Gastroesophageal sphincter (tissue), 4 donors: ENCODE measurements at regions not wholly inside any gene's neighbourhood (a gene's known extent, or its start where the extent isn't known, plus 50 kb on each side); places are given as distances from the start of the nearest gene placed in this dataset.

ENCODE experiments used
- ATAC-seq: fragments of 150-250 bp; one replicate; pipeline ENCODE4 v1.9.1; 2016; ENCODE audit warnings: mild to moderate bottlenecking, moderate library complexity
- H3K27ac ChIP-seq, 4 donors: fragments of 200-600 bp; sonication (generic) in 3 of 4; 1 replicate in 3 of 4; 2 replicates in 1 of 4; pipeline ENCODE4 v1.5.1; 2016 to 2019
- H3K27me3 ChIP-seq: fragments of 200-600 bp; sonication (generic); one replicate; pipeline ENCODE4 v1.5.1; 2019
- H3K36me3 ChIP-seq, 2 donors: fragments of 200-600 bp; sonication (generic); one replicate each; pipeline ENCODE4 v1.5.1; 2019; ENCODE audit warnings: control low read depth in 1 of 2
- H3K4me1 ChIP-seq, 3 donors: fragments of 200-600 bp; sonication (generic); 1 replicate in 2 of 3; 2 replicates in 1 of 3; pipeline ENCODE4 v1.5.1; 2016 to 2019; ENCODE audit warnings: control low read depth in 2 of 3
- H3K4me3 ChIP-seq, 2 donors: fragments of 200-600 bp; sonication (generic); one replicate each; pipeline ENCODE4 v1.5.1; 2019; ENCODE audit warnings: mild to moderate bottlenecking in 1 of 2, moderate library complexity in 1 of 2
- H3K9me3 ChIP-seq, 3 donors: fragments of 200-600 bp; sonication (generic); one replicate each; pipeline ENCODE4 v1.5.1; 2017 to 2019; ENCODE audit warnings: control low read depth in 2 of 3
- EP300 ChIP-seq: sonication (generic); formaldehyde crosslinking; IDR thresholded peaks from one replicate; pipeline ENCODE4 v1.6.1; 2017; ENCODE audit warnings: antibody characterized with exemption, mild to moderate bottlenecking
- POLR2A ChIP-seq, 2 donors: fragments of 450-650 bp; IDR thresholded peaks; one replicate each; pipeline ENCODE4 v1.6.1; 2017; ENCODE audit warnings: antibody characterized with exemption in 2 of 2, mild to moderate bottlenecking in 2 of 2, moderate library complexity in 1 of 2
- POLR2AphosphoS5 ChIP-seq: sonication (generic); formaldehyde crosslinking; IDR thresholded peaks from one replicate; pipeline ENCODE4 v1.6.1; 2017; ENCODE audit warnings: antibody characterized with exemption
- WGBS, 2 donors: methylation state at CpG; one replicate each; pipeline ENCODE4 v1.1.5; 2018; ENCODE audit warnings: low coverage in 1 of 2; 5-methylcytosine and 5-hydroxymethylcytosine counted together
- TF ChIP-seq, protein P1 (sequence below), 4 experiments: fragments of 200-600 bp in 2 of 4; fragments of 450-650 bp in 2 of 4; sonication (generic) in 1 of 4; IDR thresholded peaks; one replicate each; pipeline ENCODE4 v1.5.1; 2017 to 2019; ENCODE audit warnings: antibody characterized with exemption in 4 of 4, mild to moderate bottlenecking in 2 of 4, moderate library complexity in 2 of 4

DNA sequence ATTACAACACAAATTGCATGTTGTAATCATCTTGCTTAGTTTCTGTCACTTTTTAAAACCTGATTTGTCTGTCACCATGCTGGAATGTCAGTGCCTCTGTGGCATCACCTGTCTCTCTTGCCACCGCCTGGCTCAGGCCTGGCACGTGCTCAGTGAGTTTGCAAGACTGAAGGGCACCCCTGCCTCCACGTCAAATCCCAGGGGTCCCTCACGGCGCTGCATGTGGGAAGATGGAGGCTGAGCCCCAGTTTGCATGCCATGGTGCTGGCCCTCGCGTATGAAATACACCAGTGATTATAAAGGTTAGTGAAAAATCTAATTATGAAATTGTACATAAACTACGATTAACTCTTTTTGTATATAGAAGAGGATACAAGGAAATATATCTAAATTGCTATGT is 51.9 kb upstream of the VIPR2 start:
- H3K36me3 ChIP-seq, result no peaks in the 10 kb centered on the region
- H3K4me1 ChIP-seq, result no peaks in the 10 kb centered on the region
- no peak overlapping the region for H3K4me3 ChIP-seq
- no peaks in the 10 kb centered on the region for H3K9me3 ChIP-seq
- H3K27me3 ChIP-seq, result peaks cover under 1% of the 10 kb centered on the region
- H3K27ac ChIP-seq, result no peak overlapping the region
- no peak for ATAC-seq
- TF ChIP-seq EP300, result no peak
- TF ChIP-seq, protein P1, sequence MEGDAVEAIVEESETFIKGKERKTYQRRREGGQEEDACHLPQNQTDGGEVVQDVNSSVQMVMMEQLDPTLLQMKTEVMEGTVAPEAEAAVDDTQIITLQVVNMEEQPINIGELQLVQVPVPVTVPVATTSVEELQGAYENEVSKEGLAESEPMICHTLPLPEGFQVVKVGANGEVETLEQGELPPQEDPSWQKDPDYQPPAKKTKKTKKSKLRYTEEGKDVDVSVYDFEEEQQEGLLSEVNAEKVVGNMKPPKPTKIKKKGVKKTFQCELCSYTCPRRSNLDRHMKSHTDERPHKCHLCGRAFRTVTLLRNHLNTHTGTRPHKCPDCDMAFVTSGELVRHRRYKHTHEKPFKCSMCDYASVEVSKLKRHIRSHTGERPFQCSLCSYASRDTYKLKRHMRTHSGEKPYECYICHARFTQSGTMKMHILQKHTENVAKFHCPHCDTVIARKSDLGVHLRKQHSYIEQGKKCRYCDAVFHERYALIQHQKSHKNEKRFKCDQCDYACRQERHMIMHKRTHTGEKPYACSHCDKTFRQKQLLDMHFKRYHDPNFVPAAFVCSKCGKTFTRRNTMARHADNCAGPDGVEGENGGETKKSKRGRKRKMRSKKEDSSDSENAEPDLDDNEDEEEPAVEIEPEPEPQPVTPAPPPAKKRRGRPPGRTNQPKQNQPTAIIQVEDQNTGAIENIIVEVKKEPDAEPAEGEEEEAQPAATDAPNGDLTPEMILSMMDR (IDR thresholded peaks at IDR 0.05), result no peak
- no peak for TF ChIP-seq POLR2AphosphoS5
- no peak for TF ChIP-seq POLR2A (IDR thresholded peaks at IDR 0.05)
- WGBS, 2 donors, result 73 to 90% methylated on average over 3 to 8 of the region's 8 CpGs

DNA sequence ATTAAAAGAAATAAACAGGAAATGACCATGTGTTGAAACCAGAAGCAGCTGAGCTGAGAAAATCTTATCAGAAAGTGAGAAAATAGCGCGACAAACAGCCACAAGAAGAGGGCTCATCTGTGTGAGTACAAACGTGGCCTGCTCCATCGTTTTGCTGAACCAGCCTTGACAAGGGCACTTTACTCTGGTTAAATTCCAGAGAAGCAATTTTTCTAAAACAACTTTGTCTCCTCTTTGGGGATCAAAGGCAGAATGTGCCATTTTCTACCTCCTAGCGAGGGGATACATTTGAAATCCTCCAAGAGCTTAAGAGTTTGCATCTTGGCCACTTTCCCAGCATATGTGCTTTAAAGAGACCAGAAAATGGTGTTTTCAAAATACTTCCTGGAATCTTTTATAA is 51.3 kb upstream of the VIPR2 start:
- ATAC-seq, result no peak
- peaks cover 7% of the 10 kb centered on the region for H3K27me3 ChIP-seq
- no peak overlapping the region for H3K27ac ChIP-seq
- no peak overlapping the region for H3K4me3 ChIP-seq
- H3K36me3 ChIP-seq, result no peaks in the 10 kb centered on the region
- no peaks in the 10 kb centered on the region for H3K9me3 ChIP-seq
- WGBS, 2 donors, result 58 to 62% methylated on average over 5 of the region's 5 CpGs
- H3K4me1 ChIP-seq, result no peaks in the 10 kb centered on the region
- TF ChIP-seq POLR2AphosphoS5 (no peak), EP300 (no peak), POLR2A (IDR thresholded peaks at IDR 0.05) (no peak)
- TF ChIP-seq, protein P1 (IDR thresholded peaks at IDR 0.05), result no peak
